Nephron (organoid): ENCODE measurements at regions not wholly inside any gene's neighbourhood (a gene's known extent, or its start where the extent isn't known, plus 50 kb on each side); places are given as distances from the start of the nearest gene placed in this dataset.

Experiments
- H3K27ac Mint-ChIP-seq, 3 experiments: 2 replicates each; pipeline ENCODE4 v1.8.0; 2020; ENCODE audit warnings: mixed read lengths in 3 of 3, mild to moderate bottlenecking in 2 of 3, moderate library complexity in 1 of 3
- H3K27me3 Mint-ChIP-seq: 2 replicates; pipeline ENCODE4 v1.8.0; 2021; ENCODE audit warnings: low read depth, mild to moderate bottlenecking, moderate library complexity, mixed read lengths
- H3K36me3 Mint-ChIP-seq: 2 replicates; pipeline ENCODE4 v1.8.0; 2020; ENCODE audit warnings: low read depth, mixed read lengths
- H3K4me1 Mint-ChIP-seq: 2 replicates; pipeline ENCODE4 v1.8.0; 2020; ENCODE audit warnings: mixed read lengths
- H3K4me3 Mint-ChIP-seq, 3 experiments: 2 replicates each; pipeline ENCODE4 v1.8.0; 2020; ENCODE audit warnings: mild to moderate bottlenecking in 3 of 3, mixed read lengths in 3 of 3, moderate library complexity in 2 of 3
- H3K9me3 Mint-ChIP-seq: 2 replicates; pipeline ENCODE4 v1.8.0; 2020; ENCODE audit warnings: mixed read lengths
- CTCF ChIP-seq, 3 experiments: fragments of 200-600 bp; sonication (generic); IDR thresholded peaks; one replicate each; pipeline ENCODE4 v1.5.0; 2021; ENCODE audit warnings: antibody characterized with exemption in 3 of 3; ENCODE audit not compliant: unreplicated experiment in 3 of 3

GRCh38 chr10:16227674-16228073 lies 209.1 kb upstream of the PTER start:
- no peaks in the 10 kb centered on the region for H3K27me3 Mint-ChIP-seq
- H3K4me1 Mint-ChIP-seq: no peaks in the 10 kb centered on the region
- H3K36me3 Mint-ChIP-seq: no peaks in the 10 kb centered on the region
- H3K9me3 Mint-ChIP-seq: peaks cover 22% of the 10 kb centered on the region
- no peak for TF ChIP-seq CTCF (IDR thresholded peaks at IDR 0.05; ENCODE audit: unreplicated experiment in 3 of 3)
- no peak overlapping the region for H3K4me3 Mint-ChIP-seq
- no peak overlapping the region for H3K27ac Mint-ChIP-seq

GRCh38 chr10:16231176-16231575 lies 205.6 kb upstream of the PTER start:
- no peaks in the 10 kb centered on the region for H3K27me3 Mint-ChIP-seq

GRCh38 chr10:16231734-16232435 lies 204.9 kb upstream of the PTER start:
- H3K4me3 Mint-ChIP-seq: no peak overlapping the region
- H3K27me3 Mint-ChIP-seq: no peaks in the 10 kb centered on the region
- H3K36me3 Mint-ChIP-seq: no peaks in the 10 kb centered on the region
- no peak for TF ChIP-seq CTCF (IDR thresholded peaks at IDR 0.05; ENCODE audit: unreplicated experiment in 3 of 3)
- no peak overlapping the region for H3K27ac Mint-ChIP-seq
- no peaks in the 10 kb centered on the region for H3K4me1 Mint-ChIP-seq
- H3K9me3 Mint-ChIP-seq: peaks cover 5% of the 10 kb centered on the region

More at GRCh38 chr10:16231176-16231575, 205.6 kb upstream of the PTER start:
- no peak overlapping the region for H3K4me3 Mint-ChIP-seq
- H3K4me1 Mint-ChIP-seq: no peaks in the 10 kb centered on the region
- H3K36me3 Mint-ChIP-seq: no peaks in the 10 kb centered on the region
- H3K27ac Mint-ChIP-seq: no peak overlapping the region
- TF ChIP-seq CTCF (IDR thresholded peaks at IDR 0.05; ENCODE audit: unreplicated experiment in 3 of 3): no peak
- peaks cover 5% of the 10 kb centered on the region for H3K9me3 Mint-ChIP-seq

GRCh38 chr10:16232441-16232840 lies 204.4 kb upstream of the PTER start:
- Mint-ChIP-seq H3K4me3 (no peak overlapping the region), H3K27ac (no peak overlapping the region), H3K27me3 (no peaks in the 10 kb centered on the region), H3K4me1 (no peaks in the 10 kb centered on the region), H3K9me3 (peaks cover 5% of the 10 kb centered on the region), H3K36me3 (no peaks in the 10 kb centered on the region)
- no peak for TF ChIP-seq CTCF (IDR thresholded peaks at IDR 0.05; ENCODE audit: unreplicated experiment in 3 of 3)

- H3K27me3 Mint-ChIP-seq: no peaks in the 10 kb centered on the region
- no peak for TF ChIP-seq CTCF (IDR thresholded peaks at IDR 0.05; ENCODE audit: unreplicated experiment in 3 of 3)
- no peak overlapping the region for H3K27ac Mint-ChIP-seq
- H3K4me1 Mint-ChIP-seq: no peaks in the 10 kb centered on the region
- no peak overlapping the region for H3K4me3 Mint-ChIP-seq
- H3K9me3 Mint-ChIP-seq: no peaks in the 10 kb centered on the region
- H3K36me3 Mint-ChIP-seq: no peaks in the 10 kb centered on the region
Measured at GRCh38 chr10:16234916-16235315, 201.9 kb upstream of the PTER start.

- Mint-ChIP-seq H3K4me1 (no peaks in the 10 kb centered on the region), H3K27ac (no peak overlapping the region), H3K9me3 (no peaks in the 10 kb centered on the region), H3K36me3 (no peaks in the 10 kb centered on the region), H3K27me3 (no peaks in the 10 kb centered on the region), H3K4me3 (no peak overlapping the region)
- no peak for TF ChIP-seq CTCF (IDR thresholded peaks at IDR 0.05; ENCODE audit: unreplicated experiment in 3 of 3)
Measured at GRCh38 chr10:16242446-16242845, 194.4 kb upstream of the PTER start.
